ENCODE measurements at regions not wholly inside any gene's neighbourhood (a gene's known extent, or its start where the extent isn't known, plus 50 kb on each side); places are given as distances from the start of the nearest gene placed in this dataset.

DNA sequence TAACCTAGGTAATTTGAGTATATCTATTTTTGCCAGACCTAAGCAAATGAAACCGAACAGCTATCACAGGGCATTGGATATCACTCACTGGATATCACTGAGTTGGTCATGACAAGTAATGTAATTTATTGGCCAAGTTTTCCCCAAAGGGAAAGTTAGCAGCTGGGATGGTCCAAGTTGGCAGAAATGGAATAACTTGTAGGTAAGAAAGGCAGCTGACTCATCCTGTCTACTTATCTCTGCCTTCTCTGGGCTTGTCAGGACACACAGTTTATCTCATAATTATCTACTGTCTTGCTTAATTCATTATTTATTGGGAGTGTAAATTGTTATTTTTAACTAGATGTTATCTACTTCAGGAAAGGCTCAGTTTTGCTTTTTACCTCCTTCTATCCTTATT, 502.0 kb upstream of the DPP6 start:
- Histone ChIP-seq H3K79me2 (ENCODE audit: insufficient read depth, low read length) (no peaks in the 10 kb centered on the region), H3K4me3 (replicated peaks in 1 of 3; ENCODE audit: insufficient read depth in 1 of 3, low read depth in 2 of 3, low read length in 3 of 3) (no peak overlapping the region), H3K4me1 (ENCODE audit: insufficient read depth, low read length) (no peaks in the 10 kb centered on the region), H2AFZ (ENCODE audit: low read length) (no peak overlapping the region), H3K27me3 (ENCODE audit: control insufficient read depth in 1 of 2, insufficient read depth in 2 of 2, low read length in 2 of 2) (no peaks in the 10 kb centered on the region), H3K27ac (ENCODE audit: extremely low read length, insufficient read depth, low read length) (no peak overlapping the region), H4K20me1 (ENCODE audit: insufficient read depth, low read length) (no peaks in the 10 kb centered on the region), H3K4me2 (ENCODE audit: low read depth, low read length) (no peak overlapping the region), H3K9ac (ENCODE audit: insufficient read depth, low read depth, low read length) (no peak overlapping the region), H3K36me3 (replicated peaks in 1 of 2; ENCODE audit: control insufficient read depth in 1 of 2, insufficient read depth in 2 of 2, low read length in 2 of 2) (no peaks in the 10 kb centered on the region), H3K9me3 (ENCODE audit: low read length) (no peaks in the 10 kb centered on the region; the same call in none of the 2 replicates)
- ATAC-seq, result no peak
- ChIA-PET POLR2A (no interaction called here), CTCF (ENCODE audit: low intra/inter-chr PET ratio, low total read pairs) (no interaction called here)
- in situ Hi-C loops (cut with HindIII; ENCODE audit: extremely low pct_ligation_motif_present, low pct_unique_long_range_greater_than_20kb), result no loop called here
- DNase-seq (ENCODE audit: low spot score), result no peak
- WGBS (ENCODE audit: low lambda C conversion rate), result 0% methylated on average over 1 of the region's 1 CpG
- BruUV-seq (replicated peaks), result no TSS peak
- TF ChIP-seq, protein P1, sequence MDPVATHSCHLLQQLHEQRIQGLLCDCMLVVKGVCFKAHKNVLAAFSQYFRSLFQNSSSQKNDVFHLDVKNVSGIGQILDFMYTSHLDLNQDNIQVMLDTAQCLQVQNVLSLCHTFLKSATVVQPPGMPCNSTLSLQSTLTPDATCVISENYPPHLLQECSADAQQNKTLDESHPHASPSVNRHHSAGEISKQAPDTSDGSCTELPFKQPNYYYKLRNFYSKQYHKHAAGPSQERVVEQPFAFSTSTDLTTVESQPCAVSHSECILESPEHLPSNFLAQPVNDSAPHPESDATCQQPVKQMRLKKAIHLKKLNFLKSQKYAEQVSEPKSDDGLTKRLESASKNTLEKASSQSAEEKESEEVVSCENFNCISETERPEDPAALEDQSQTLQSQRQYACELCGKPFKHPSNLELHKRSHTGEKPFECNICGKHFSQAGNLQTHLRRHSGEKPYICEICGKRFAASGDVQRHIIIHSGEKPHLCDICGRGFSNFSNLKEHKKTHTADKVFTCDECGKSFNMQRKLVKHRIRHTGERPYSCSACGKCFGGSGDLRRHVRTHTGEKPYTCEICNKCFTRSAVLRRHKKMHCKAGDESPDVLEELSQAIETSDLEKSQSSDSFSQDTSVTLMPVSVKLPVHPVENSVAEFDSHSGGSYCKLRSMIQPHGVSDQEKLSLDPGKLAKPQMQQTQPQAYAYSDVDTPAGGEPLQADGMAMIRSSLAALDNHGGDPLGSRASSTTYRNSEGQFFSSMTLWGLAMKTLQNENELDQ (CRISPR knock-in tag; IDR thresholded peaks at IDR 0.05; ENCODE audit: borderline replicate concordance), result no peak
- TF ChIP-seq ZNF335 (CRISPR knock-in tag; IDR thresholded peaks at IDR 0.05), result no peak
- no peak for TF ChIP-seq ZNF616 (CRISPR knock-in tag; IDR thresholded peaks at IDR 0.05; ENCODE audit: low read depth)
- no peak for TF ChIP-seq CREB1 (IDR thresholded peaks at IDR 0.05)
- no peak for TF ChIP-seq CREB1 (CRISPR knock-in tag; IDR thresholded peaks at IDR 0.05)
- no peak for TF ChIP-seq ZNF484 (CRISPR knock-in tag; IDR thresholded peaks at IDR 0.05; ENCODE audit: borderline replicate concordance, low read depth)
- TF ChIP-seq, protein P2, sequence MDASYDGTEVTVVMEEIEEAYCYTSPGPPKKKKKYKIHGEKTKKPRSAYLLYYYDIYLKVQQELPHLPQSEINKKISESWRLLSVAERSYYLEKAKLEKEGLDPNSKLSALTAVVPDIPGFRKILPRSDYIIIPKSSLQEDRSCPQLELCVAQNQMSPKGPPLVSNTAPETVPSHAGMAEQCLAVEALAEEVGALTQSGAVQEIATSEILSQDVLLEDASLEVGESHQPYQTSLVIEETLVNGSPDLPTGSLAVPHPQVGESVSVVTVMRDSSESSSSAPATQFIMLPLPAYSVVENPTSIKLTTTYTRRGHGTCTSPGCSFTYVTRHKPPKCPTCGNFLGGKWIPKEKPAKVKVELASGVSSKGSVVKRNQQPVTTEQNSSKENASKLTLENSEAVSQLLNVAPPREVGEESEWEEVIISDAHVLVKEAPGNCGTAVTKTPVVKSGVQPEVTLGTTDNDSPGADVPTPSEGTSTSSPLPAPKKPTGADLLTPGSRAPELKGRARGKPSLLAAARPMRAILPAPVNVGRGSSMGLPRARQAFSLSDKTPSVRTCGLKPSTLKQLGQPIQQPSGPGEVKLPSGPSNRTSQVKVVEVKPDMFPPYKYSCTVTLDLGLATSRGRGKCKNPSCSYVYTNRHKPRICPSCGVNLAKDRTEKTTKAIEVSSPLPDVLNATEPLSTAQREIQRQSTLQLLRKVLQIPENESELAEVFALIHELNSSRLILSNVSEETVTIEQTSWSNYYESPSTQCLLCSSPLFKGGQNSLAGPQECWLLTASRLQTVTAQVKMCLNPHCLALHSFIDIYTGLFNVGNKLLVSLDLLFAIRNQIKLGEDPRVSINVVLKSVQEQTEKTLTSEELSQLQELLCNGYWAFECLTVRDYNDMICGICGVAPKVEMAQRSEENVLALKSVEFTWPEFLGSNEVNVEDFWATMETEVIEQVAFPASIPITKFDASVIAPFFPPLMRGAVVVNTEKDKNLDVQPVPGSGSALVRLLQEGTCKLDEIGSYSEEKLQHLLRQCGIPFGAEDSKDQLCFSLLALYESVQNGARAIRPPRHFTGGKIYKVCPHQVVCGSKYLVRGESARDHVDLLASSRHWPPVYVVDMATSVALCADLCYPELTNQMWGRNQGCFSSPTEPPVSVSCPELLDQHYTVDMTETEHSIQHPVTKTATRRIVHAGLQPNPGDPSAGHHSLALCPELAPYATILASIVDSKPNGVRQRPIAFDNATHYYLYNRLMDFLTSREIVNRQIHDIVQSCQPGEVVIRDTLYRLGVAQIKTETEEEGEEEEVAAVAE (CRISPR knock-in tag; IDR thresholded peaks at IDR 0.05; ENCODE audit: borderline replicate concordance), result no peak
- no peak for TF ChIP-seq SIN3A (IDR thresholded peaks at IDR 0.05; ENCODE audit: borderline replicate concordance, low read depth, low read length)
- no peak for FAIRE-seq
- intact Hi-C loops (cut with micrococcal nuclease; ENCODE audit: unreplicated experiment), result no loop called here
